IgD-negative memory B cell (primary cell): ENCODE measurements at regions not wholly inside any gene's neighbourhood (a gene's known extent, or its start where the extent isn't known, plus 50 kb on each side); places are given as distances from the start of the nearest gene placed in this dataset.
"Not testable (repeated sequence)": the region's sequence is repeated elsewhere in the genome, so short reads cannot be mapped to it uniquely, and the experiment has no call there.

Source experiments
- H3K27ac Mint-ChIP-seq, 3 donors: one replicate each; pipeline ENCODE4 v1.8.0; 2020 to 2022; ENCODE audit warnings: mild to moderate bottlenecking in 3 of 3, mixed read lengths in 3 of 3, moderate library complexity in 1 of 3
- H3K27me3 Mint-ChIP-seq: one replicate; pipeline ENCODE4 v1.8.0; 2021; ENCODE audit warnings: mixed read lengths
- H3K36me3 Mint-ChIP-seq: one replicate; pipeline ENCODE4 v1.8.0; 2020; ENCODE audit warnings: mild to moderate bottlenecking, mixed read lengths
- H3K4me1 Mint-ChIP-seq, 3 donors: one replicate each; pipeline ENCODE4 v1.8.0; 2020 to 2022; ENCODE audit warnings: mixed read lengths in 3 of 3, mild to moderate bottlenecking in 1 of 3
- H3K4me3 Mint-ChIP-seq, 4 donors: one replicate each; pipeline ENCODE4 v1.8.0; 2020 to 2022; ENCODE audit warnings: mild to moderate bottlenecking in 4 of 4, mixed read lengths in 4 of 4, moderate library complexity in 3 of 4
- H3K9me3 Mint-ChIP-seq, 3 donors: one replicate each; pipeline ENCODE4 v1.8.0; 2020 to 2021; ENCODE audit warnings: mixed read lengths in 3 of 3, mild to moderate bottlenecking in 1 of 3

GRCh38 chr12:42030588-42030987 is 114.1 kb downstream of the GXYLT1 start:
- Mint-ChIP-seq H3K4me1 (peaks cover 0 to 2% (median 0%) of the 10 kb centered on the region in 3 donors), H3K4me3 (no peak overlapping the region), H3K9me3 (no peaks in the 10 kb centered on the region), H3K27me3 (peaks cover 2% of the 10 kb centered on the region), H3K36me3 (peaks cover 5% of the 10 kb centered on the region), H3K27ac (no peak overlapping the region)

DNA sequence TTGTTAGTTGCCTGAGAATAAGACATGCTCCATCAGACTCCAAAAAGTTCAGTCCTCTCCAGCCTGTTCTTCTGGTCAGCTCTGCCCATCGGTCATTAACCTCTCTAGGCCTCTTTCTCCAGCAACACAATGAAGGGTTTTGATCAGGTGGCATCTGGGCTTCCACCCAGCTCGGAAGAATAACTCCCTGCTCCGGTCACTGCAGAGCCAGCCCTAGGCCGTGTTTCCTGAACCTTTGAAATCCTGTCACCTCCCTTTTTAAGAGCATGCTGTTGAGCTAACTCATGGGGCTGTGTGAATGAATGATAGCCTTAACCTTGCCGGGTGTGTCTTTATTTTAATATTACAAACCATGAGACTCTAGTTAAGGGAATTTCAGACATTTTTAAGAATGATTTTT is 117.1 kb downstream of the GXYLT1 start:
- Mint-ChIP-seq H3K4me1 (peaks cover 0 to 10% (median 3%) of the 10 kb centered on the region in 3 donors), H3K4me3 (no peak overlapping the region), H3K27ac (no peak overlapping the region), H3K9me3 (no peaks in the 10 kb centered on the region), H3K36me3 (peaks cover 5% of the 10 kb centered on the region), H3K27me3 (peaks cover 4% of the 10 kb centered on the region)

GRCh38 chr12:42024495-42024830 is 120.2 kb downstream of the GXYLT1 start:
- Mint-ChIP-seq H3K9me3 (no peaks in the 10 kb centered on the region), H3K36me3 (peaks cover 2% of the 10 kb centered on the region), H3K27me3 (peaks cover 9% of the 10 kb centered on the region), H3K27ac (no peak overlapping the region), H3K4me3 (peak overlapping the region in 1 of 4 donors; percentile 57), H3K4me1 (peaks cover 0 to 8% (median 3%) of the 10 kb centered on the region in 3 donors)

- Mint-ChIP-seq H3K36me3 (peaks cover 2% of the 10 kb centered on the region), H3K4me3 (peak overlapping the region in 3 of 4 donors; percentile 57 to 92 (median 88)), H3K27ac (no peak overlapping the region), H3K4me1 (peaks cover 0 to 8% (median 3%) of the 10 kb centered on the region in 3 donors), H3K27me3 (peaks cover 9% of the 10 kb centered on the region), H3K9me3 (no peaks in the 10 kb centered on the region)
Measured at GRCh38 chr12:42023733-42024494, 120.8 kb downstream of the GXYLT1 start.

- not testable (repeated sequence) for H3K36me3 Mint-ChIP-seq, H3K27ac Mint-ChIP-seq, H3K4me3 Mint-ChIP-seq, H3K4me1 Mint-ChIP-seq, H3K9me3 Mint-ChIP-seq
- H3K27me3 Mint-ChIP-seq = peaks cover 10% of the 10 kb centered on the region
Measured at GRCh38 chr12:42021937-42022336, 122.7 kb downstream of the GXYLT1 start.

DNA sequence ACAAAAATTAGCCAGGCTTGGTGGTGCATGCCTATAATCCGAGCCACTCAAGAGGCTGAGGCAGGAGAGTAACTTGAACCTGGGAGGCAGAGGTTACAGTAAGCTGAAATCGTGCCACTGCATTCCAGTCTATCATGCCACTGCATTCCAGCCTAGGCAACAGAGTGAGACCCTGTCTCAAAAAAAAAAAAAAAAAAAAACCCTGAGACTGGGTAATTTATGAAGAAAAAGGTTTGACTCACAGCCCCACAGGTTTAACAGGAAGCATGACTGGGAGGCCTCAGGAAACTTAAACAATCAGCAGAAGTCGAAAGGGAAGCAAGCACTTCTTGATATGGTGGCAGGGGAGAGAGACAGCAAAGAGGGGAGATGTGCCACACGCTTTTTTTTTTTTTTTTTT is 123.2 kb downstream of the GXYLT1 start:
- no peak overlapping the region for H3K4me3 Mint-ChIP-seq
- no peaks in the 10 kb centered on the region for H3K9me3 Mint-ChIP-seq
- peaks cover 0 to 8% (median 3%) of the 10 kb centered on the region in 3 donors for H3K4me1 Mint-ChIP-seq
- no peaks in the 10 kb centered on the region for H3K36me3 Mint-ChIP-seq
- no peak overlapping the region for H3K27ac Mint-ChIP-seq
- H3K27me3 Mint-ChIP-seq = peaks cover 10% of the 10 kb centered on the region

- peaks cover 0 to 8% (median 6%) of the 10 kb centered on the region in 3 donors for H3K4me1 Mint-ChIP-seq
- peaks cover 10% of the 10 kb centered on the region for H3K27me3 Mint-ChIP-seq
- no peaks in the 10 kb centered on the region for H3K9me3 Mint-ChIP-seq
- H3K27ac Mint-ChIP-seq = no peak overlapping the region
- no peaks in the 10 kb centered on the region for H3K36me3 Mint-ChIP-seq
- no peak overlapping the region for H3K4me3 Mint-ChIP-seq
Measured at GRCh38 chr12:42020226-42020625, 124.4 kb downstream of the GXYLT1 start.

DNA sequence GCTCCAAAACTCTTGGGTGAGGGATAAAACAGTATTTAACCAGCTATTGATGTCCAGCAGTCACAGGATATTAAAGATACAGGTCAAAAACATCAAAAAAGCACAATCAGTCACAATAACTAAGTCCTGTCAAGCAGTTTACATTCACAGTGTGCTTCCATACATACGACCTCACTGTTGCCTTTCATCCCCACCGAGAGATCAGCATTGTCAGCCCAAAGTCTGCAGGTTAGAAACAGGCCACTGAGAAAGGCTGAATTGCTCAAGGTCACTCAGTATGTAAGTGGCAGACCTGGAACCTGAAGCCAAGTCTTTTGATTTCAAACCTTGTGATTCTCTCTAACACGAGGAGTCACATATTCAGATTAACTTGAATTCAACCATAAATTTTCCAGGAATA is 124.9 kb downstream of the GXYLT1 start:
- Mint-ChIP-seq H3K9me3 (no peaks in the 10 kb centered on the region), H3K4me3 (no peak overlapping the region), H3K36me3 (no peaks in the 10 kb centered on the region), H3K27me3 (peaks cover 10% of the 10 kb centered on the region), H3K4me1 (peaks cover 0 to 8% (median 6%) of the 10 kb centered on the region in 3 donors), H3K27ac (peak overlapping the region in 1 of 3 donors; percentile 81)

GRCh38 chr12:42017051-42017450 is 127.6 kb downstream of the GXYLT1 start:
- Mint-ChIP-seq H3K36me3 (no peaks in the 10 kb centered on the region), H3K4me1 (peaks cover 0 to 5% (median 3%) of the 10 kb centered on the region in 3 donors), H3K27me3 (peaks cover 6% of the 10 kb centered on the region), H3K27ac (no peak overlapping the region), H3K4me3 (no peak overlapping the region), H3K9me3 (no peaks in the 10 kb centered on the region)

GRCh38 chr12:42015051-42015461 is 129.6 kb downstream of the GXYLT1 start:
- H3K27me3 Mint-ChIP-seq = peaks cover 7% of the 10 kb centered on the region

GRCh38 chr12:42012501-42012900 is 132.2 kb downstream of the GXYLT1 start:
- H3K27ac Mint-ChIP-seq, H3K4me3 Mint-ChIP-seq, H3K9me3 Mint-ChIP-seq, H3K36me3 Mint-ChIP-seq, H3K27me3 Mint-ChIP-seq, H3K4me1 Mint-ChIP-seq: not testable (repeated sequence)

More at GRCh38 chr12:42015051-42015461, 129.6 kb downstream of the GXYLT1 start:
- Mint-ChIP-seq H3K4me1 (peaks cover 0 to 5% (median 3%) of the 10 kb centered on the region in 3 donors), H3K9me3 (no peaks in the 10 kb centered on the region), H3K27ac (no peak overlapping the region), H3K36me3 (no peaks in the 10 kb centered on the region), H3K4me3 (no peak overlapping the region)

GRCh38 chr12:42010715-42011114 is 134.0 kb downstream of the GXYLT1 start:
- Mint-ChIP-seq H3K4me1 (peaks cover 0 to 5% (median 3%) of the 10 kb centered on the region in 3 donors), H3K36me3 (no peaks in the 10 kb centered on the region), H3K27ac (no peak overlapping the region), H3K9me3 (no peaks in the 10 kb centered on the region), H3K4me3 (no peak overlapping the region), H3K27me3 (peaks cover 1% of the 10 kb centered on the region)

- Mint-ChIP-seq H3K27me3 (peaks cover 1% of the 10 kb centered on the region), H3K4me1 (peaks cover 0 to 5% (median 0%) of the 10 kb centered on the region in 3 donors), H3K36me3 (no peaks in the 10 kb centered on the region), H3K4me3 (no peak overlapping the region), H3K27ac (no peak overlapping the region), H3K9me3 (no peaks in the 10 kb centered on the region)
Measured at GRCh38 chr12:42010257-42010656, 134.4 kb downstream of the GXYLT1 start.

- no peaks in the 10 kb centered on the region for H3K4me1 Mint-ChIP-seq
- H3K27ac Mint-ChIP-seq = no peak overlapping the region
- H3K9me3 Mint-ChIP-seq = no peaks in the 10 kb centered on the region
- H3K4me3 Mint-ChIP-seq = no peak overlapping the region
- H3K27me3 Mint-ChIP-seq = peaks cover 1% of the 10 kb centered on the region
- no peaks in the 10 kb centered on the region for H3K36me3 Mint-ChIP-seq
Measured at GRCh38 chr12:42008996-42009395, 135.7 kb downstream of the GXYLT1 start.

DNA sequence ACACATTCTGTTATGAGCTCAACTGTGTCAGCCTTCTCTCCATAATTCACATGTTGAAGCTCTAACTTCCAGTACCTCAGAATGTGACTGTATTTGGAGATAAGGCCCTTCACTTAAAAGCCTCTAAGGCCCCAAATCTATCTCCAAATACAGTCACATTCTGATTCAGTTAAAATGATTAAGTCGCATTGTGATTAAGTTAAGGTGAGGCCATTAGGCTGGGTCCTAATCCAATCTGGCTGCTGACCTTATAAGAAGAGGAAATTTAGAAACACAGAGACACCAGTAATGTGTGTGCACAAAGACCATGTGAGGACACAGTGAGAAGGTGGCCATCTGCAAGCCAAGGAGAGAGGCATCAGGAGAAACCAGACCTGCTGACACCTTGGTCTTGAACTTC is 141.6 kb downstream of the GXYLT1 start:
- no peaks in the 10 kb centered on the region for H3K9me3 Mint-ChIP-seq
- H3K4me1 Mint-ChIP-seq = no peaks in the 10 kb centered on the region
- no peak overlapping the region for H3K4me3 Mint-ChIP-seq
- H3K27ac Mint-ChIP-seq = no peak overlapping the region
- H3K27me3 Mint-ChIP-seq = peaks cover 3% of the 10 kb centered on the region
- H3K36me3 Mint-ChIP-seq = peaks cover 3% of the 10 kb centered on the region

DNA sequence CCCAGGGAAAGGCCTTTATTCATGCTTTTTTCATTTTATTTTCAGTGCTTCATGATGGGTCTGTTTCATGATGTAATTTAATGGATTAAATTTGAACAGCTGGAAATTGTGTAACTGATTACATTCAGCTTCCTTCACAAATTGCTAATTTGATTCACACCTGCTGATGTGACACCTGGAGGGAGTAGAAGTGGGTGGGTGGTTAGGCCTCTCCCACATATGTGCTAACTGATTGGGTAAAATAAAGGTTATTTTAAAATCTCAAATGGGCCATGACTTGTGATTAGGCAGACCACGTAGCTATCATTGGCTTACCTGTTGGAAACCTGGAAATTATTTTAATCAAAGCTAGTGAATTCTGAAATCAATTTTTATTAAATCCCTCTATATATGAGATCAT is 142.1 kb downstream of the GXYLT1 start:
- Mint-ChIP-seq H3K4me1 (no peaks in the 10 kb centered on the region), H3K4me3 (no peak overlapping the region), H3K27ac (no peak overlapping the region), H3K9me3 (no peaks in the 10 kb centered on the region), H3K27me3 (peaks cover 3% of the 10 kb centered on the region), H3K36me3 (peaks cover 3% of the 10 kb centered on the region)
